Smooth muscle cell (in vitro differentiated cells): ENCODE measurements at regions not wholly inside any gene's neighbourhood (a gene's known extent, or its start where the extent isn't known, plus 50 kb on each side); places are given as distances from the start of the nearest gene placed in this dataset.

ENCODE experiments used
- DNase-seq: peaks from one replicate; lab custom pipeline; 2025; ENCODE audit not compliant: unreplicated experiment; lab: John Stamatoyannopoulos, UW
- H2AFZ ChIP-seq: fragments of 200-600 bp; sonication (generic); 2 replicates; pipeline ENCODE4 v1.6.0; 2016; ENCODE audit warnings: antibody characterized with exemption, low read depth, mild to moderate bottlenecking
- H3F3A ChIP-seq: fragments of 200-600 bp; sonication (generic); 2 replicates; pipeline ENCODE4 v1.6.0; 2017; ENCODE audit warnings: antibody characterized with exemption, low read depth
- H3K27ac ChIP-seq: fragments of 200-600 bp; sonication (generic); 2 replicates; pipeline ENCODE4 v1.5.1; 2016; ENCODE audit warnings: low read depth, mild to moderate bottlenecking
- H3K27me3 ChIP-seq: fragments of 200-600 bp; sonication (generic); 2 replicates; pipeline ENCODE4 v1.6.1; 2016; ENCODE audit warnings: low read depth, mild to moderate bottlenecking
- H3K36me3 ChIP-seq: fragments of 200-600 bp; sonication (generic); 2 replicates; pipeline ENCODE4 v1.5.1; 2016; ENCODE audit warnings: low read depth
- H3K4me1 ChIP-seq: fragments of 200-600 bp; sonication (generic); 2 replicates; pipeline ENCODE4 v1.5.1; 2016; ENCODE audit warnings: low read depth
- H3K4me2 ChIP-seq: fragments of 200-600 bp; sonication (generic); 2 replicates; pipeline ENCODE4 v1.6.0; 2016; ENCODE audit warnings: mild to moderate bottlenecking
- H3K4me3 ChIP-seq: fragments of 200-600 bp; sonication (generic); 2 replicates; pipeline ENCODE4 v1.5.1; 2016; ENCODE audit warnings: mild to moderate bottlenecking
- H3K79me2 ChIP-seq: fragments of 200-600 bp; sonication (generic); 2 replicates; pipeline ENCODE4 v1.6.0; 2016; ENCODE audit warnings: low read depth, mild to moderate bottlenecking
- H3K9ac ChIP-seq: fragments of 200-600 bp; sonication (generic); 2 replicates; pipeline ENCODE4 v1.6.0; 2016; ENCODE audit warnings: low read depth
- H3K9me3 ChIP-seq: fragments of 200-600 bp; sonication (generic); replicated peaks from 2 replicates; pipeline ENCODE4 v1.5.1; 2016; ENCODE audit warnings: low read depth
- H4K20me1 ChIP-seq: fragments of 200-600 bp; sonication (generic); 2 replicates; pipeline ENCODE4 v1.6.0; 2016; ENCODE audit warnings: low read depth
- CTCF ChIP-seq: fragments of 200-600 bp; sonication (generic); IDR thresholded peaks from 2 replicates; pipeline ENCODE4 v1.5.1; 2017; ENCODE audit warnings: borderline replicate concordance, mild to moderate bottlenecking, antibody characterized with exemption; ENCODE audit not compliant: insufficient read depth, poor library complexity, severe bottlenecking
- WGBS: methylation state at CpG from one replicate; pipeline ENCODE4 v1.1.7; 2016; ENCODE audit warnings: low lambda C conversion rate; 5-methylcytosine and 5-hydroxymethylcytosine counted together

- Histone ChIP-seq H3K4me2 (no peak overlapping the region), H3K27me3 (no peaks in the 10 kb centered on the region), H3K27ac (no peak overlapping the region), H3K4me1 (no peaks in the 10 kb centered on the region), H2AFZ (no peak overlapping the region), H3K79me2 (no peaks in the 10 kb centered on the region), H3K9me3 (no peaks in the 10 kb centered on the region), H3K36me3 (no peaks in the 10 kb centered on the region), H4K20me1 (no peaks in the 10 kb centered on the region), H3K4me3 (no peak overlapping the region), H3F3A (no peaks in the 10 kb centered on the region), H3K9ac (no peak overlapping the region)
- TF ChIP-seq CTCF = no peak
- DNase-seq = no peak
- WGBS = 83% methylated on average over 14 of the region's 14 CpGs
Observed at GRCh38 chr14:104428333-104428851, 151.2 kb upstream of the C14orf180 start.

- WGBS = 94% methylated on average over 9 of the region's 9 CpGs
- H3F3A ChIP-seq = no peaks in the 10 kb centered on the region
- no peak overlapping the region for H2AFZ ChIP-seq
- no peak overlapping the region for H3K9ac ChIP-seq
- H3K36me3 ChIP-seq = no peaks in the 10 kb centered on the region
- no peak for DNase-seq
- no peaks in the 10 kb centered on the region for H3K27me3 ChIP-seq
- H3K4me3 ChIP-seq = no peak overlapping the region
- H3K9me3 ChIP-seq = no peaks in the 10 kb centered on the region
- H4K20me1 ChIP-seq = no peaks in the 10 kb centered on the region
- H3K4me1 ChIP-seq = no peaks in the 10 kb centered on the region
- no peak overlapping the region for H3K4me2 ChIP-seq
- H3K27ac ChIP-seq = no peak overlapping the region
- no peaks in the 10 kb centered on the region for H3K79me2 ChIP-seq
- no peak for TF ChIP-seq CTCF
Observed at GRCh38 chr14:104428860-104429259, 150.7 kb upstream of the C14orf180 start.

- Histone ChIP-seq H3K9me3 (no peaks in the 10 kb centered on the region), H3K4me3 (no peak overlapping the region), H3K4me1 (no peaks in the 10 kb centered on the region), H3K27ac (no peak overlapping the region), H3K4me2 (no peak overlapping the region), H2AFZ (no peak overlapping the region), H3K9ac (no peak overlapping the region), H3K36me3 (no peaks in the 10 kb centered on the region), H3F3A (no peaks in the 10 kb centered on the region), H4K20me1 (no peaks in the 10 kb centered on the region), H3K79me2 (no peaks in the 10 kb centered on the region), H3K27me3 (no peaks in the 10 kb centered on the region)
- DNase-seq = no peak
- 90% methylated on average over 30 of the region's 30 CpGs for WGBS
- TF ChIP-seq CTCF = no peak
Observed at GRCh38 chr14:104429291-104429861, 150.2 kb upstream of the C14orf180 start.

- Histone ChIP-seq H3K27ac (no peak overlapping the region), H3K79me2 (no peaks in the 10 kb centered on the region), H3K9ac (no peak overlapping the region), H3K4me1 (peaks cover 2% of the 10 kb centered on the region), H3K9me3 (no peaks in the 10 kb centered on the region), H3F3A (no peaks in the 10 kb centered on the region), H3K27me3 (no peaks in the 10 kb centered on the region), H4K20me1 (no peaks in the 10 kb centered on the region), H3K36me3 (no peaks in the 10 kb centered on the region), H3K4me2 (no peak overlapping the region), H3K4me3 (no peak overlapping the region), H2AFZ (no peak overlapping the region)
- DNase-seq = no peak
- 94% methylated on average over 15 of the region's 15 CpGs for WGBS
- no peak for TF ChIP-seq CTCF
Observed at GRCh38 chr14:104431351-104431928, 148.1 kb upstream of the C14orf180 start.
